PC-9 (cell line): ENCODE measurements at regions not wholly inside any gene's neighbourhood (a gene's known extent, or its start where the extent isn't known, plus 50 kb on each side); places are given as distances from the start of the nearest gene placed in this dataset.

Source experiments
- BruUV-seq: library from RNA; stranded (reverse); fragments of 400-500 nt; replicated peaks from 2 replicates; lab custom pipeline; 2021; lab: Mats Ljungman, UMichigan
- CTCF ChIA-PET: fragments of 300-600 bp; sonication (Branson Sonifier 250); formaldehyde crosslinking; loops from one replicate; lab custom pipeline; 2022; ENCODE audit warnings: antibody characterized with exemption; lab: Charles Lee
- POLR2A ChIA-PET: fragments of 300-600 bp; sonication (Branson Sonifier 250); formaldehyde crosslinking; loops from one replicate; lab custom pipeline; 2022; ENCODE audit warnings: antibody characterized with exemption; ENCODE audit not compliant: unreplicated experiment; lab: Charles Lee
- DNase-seq, 2 experiments: peaks; one replicate each; pipeline versions ENCODE4 v3.0.0 to v3.0.0-alpha.2; 2015 to 2022; ENCODE audit warnings: mixed read lengths in 1 of 2
- H2AFZ ChIP-seq: fragments of 200-600 bp; sonication (generic); 2 replicates; pipeline ENCODE4 v1.8.1; 2017; ENCODE audit warnings: antibody characterized with exemption
- H3F3A ChIP-seq: fragments of 200-600 bp; sonication (generic); 2 replicates; pipeline ENCODE4 v1.8.1; 2017; ENCODE audit warnings: antibody characterized with exemption, mild to moderate bottlenecking, low read depth; ENCODE audit not compliant: insufficient read depth
- H3K27ac ChIP-seq: fragments of 200-600 bp; sonication (generic); 2 replicates; pipeline ENCODE4 v1.6.1; 2016; ENCODE audit warnings: mixed run types
- H3K27me3 ChIP-seq: fragments of 200-600 bp; sonication (generic); 2 replicates; pipeline ENCODE4 v1.6.1; 2016; ENCODE audit warnings: low read depth, mixed run types; ENCODE audit not compliant: insufficient read depth
- H3K36me3 ChIP-seq: fragments of 200-600 bp; sonication (generic); 2 replicates; pipeline ENCODE4 v1.6.1; 2016; ENCODE audit warnings: low read depth, mixed run types
- H3K4me1 ChIP-seq: fragments of 200-600 bp; sonication (generic); replicated peaks from 2 replicates; pipeline ENCODE4 v1.6.1; 2016; ENCODE audit warnings: mixed run types; ENCODE audit not compliant: insufficient read depth
- H3K4me2 ChIP-seq: fragments of 200-600 bp; sonication (generic); 2 replicates; pipeline ENCODE4 v1.6.1; 2017; ENCODE audit warnings: mixed run types
- H3K4me3 ChIP-seq: fragments of 200-600 bp; sonication (generic); 2 replicates; pipeline ENCODE4 v1.6.1; 2016; ENCODE audit warnings: mixed run types
- H3K79me2 ChIP-seq: fragments of 200-600 bp; sonication (generic); 2 replicates; pipeline ENCODE4 v1.6.1; 2017; ENCODE audit warnings: low read depth, mixed run types
- H3K9me2 ChIP-seq: fragments of 200-600 bp; sonication (generic); 2 replicates; pipeline ENCODE4 v1.8.1; 2017; ENCODE audit warnings: mild to moderate bottlenecking; ENCODE audit not compliant: insufficient read depth
- H3K9me3 ChIP-seq: fragments of 200-600 bp; sonication (generic); 2 replicates; pipeline ENCODE4 v1.8.1; 2016; ENCODE audit warnings: low read depth; ENCODE audit not compliant: insufficient read depth
- H4K20me1 ChIP-seq: fragments of 200-600 bp; sonication (generic); 2 replicates; pipeline ENCODE4 v1.8.1; 2017; ENCODE audit not compliant: insufficient read depth
- CTCF ChIP-seq: fragments of 200-600 bp; sonication (generic); conservative IDR thresholded peaks from 2 replicates; pipeline ENCODE4 v1.6.1; 2017; ENCODE audit warnings: mixed run types, antibody characterized with exemption, mild to moderate bottlenecking, moderate library complexity
- EZH2 ChIP-seq: fragments of 200-600 bp; sonication (generic); IDR thresholded peaks from 2 replicates; pipeline ENCODE4 v1.8.0; 2017; ENCODE audit warnings: antibody characterized with exemption, low read depth
- intact Hi-C: fragments of 100-400 bp; cut with micrococcal nuclease; formaldehyde crosslinking; loops from one replicate; pipeline ENCODE4 v1.10.0; 2022; ENCODE audit not compliant: unreplicated experiment

- Histone ChIP-seq H2AFZ (no peak overlapping the region), H3F3A (no peaks in the 10 kb centered on the region), H3K27me3 (no peaks in the 10 kb centered on the region), H3K4me3 (no peak overlapping the region), H4K20me1 (no peaks in the 10 kb centered on the region), H3K27ac (no peak overlapping the region), H3K9me3 (peaks cover 5% of the 10 kb centered on the region; the same call in 1 of the 2 replicates), H3K9me2 (no peaks in the 10 kb centered on the region), H3K36me3 (no peaks in the 10 kb centered on the region), H3K79me2 (no peaks in the 10 kb centered on the region), H3K4me2 (no peak overlapping the region), H3K4me1 (no peaks in the 10 kb centered on the region)
- TF ChIP-seq EZH2 (no peak), CTCF (no peak)
- POLR2A ChIA-PET, result no interaction called here
- no peak for DNase-seq
- CTCF ChIA-PET, result no interaction called here
- BruUV-seq, result no TSS peak
- intact Hi-C loops, result no loop called here
Measured at GRCh38 chr11:101777476-101777875, 137.3 kb upstream of the CEP126 start.

- no peak overlapping the region for H3K4me2 ChIP-seq
- TF ChIP-seq CTCF (no peak), EZH2 (no peak)
- ChIA-PET CTCF (no interaction called here), POLR2A (no interaction called here)
- no peak for DNase-seq
- H3K9me3 ChIP-seq, result peaks cover 5% of the 10 kb centered on the region; the same call in 1 of the 2 replicates
- H3K36me3 ChIP-seq, result no peaks in the 10 kb centered on the region
- H3K27me3 ChIP-seq, result no peaks in the 10 kb centered on the region
- H3K9me2 ChIP-seq, result no peaks in the 10 kb centered on the region
- H3K79me2 ChIP-seq, result no peaks in the 10 kb centered on the region
- H3F3A ChIP-seq, result no peaks in the 10 kb centered on the region
- H3K4me3 ChIP-seq, result no peak overlapping the region
- no peak overlapping the region for H3K27ac ChIP-seq
- no peaks in the 10 kb centered on the region for H3K4me1 ChIP-seq
- BruUV-seq, result no TSS peak
- intact Hi-C loops, result no loop called here
- no peaks in the 10 kb centered on the region for H4K20me1 ChIP-seq
- 0 out of 2 replicates have a peak overlapping the region, but pooled peaks have one; percentile 35 for H2AFZ ChIP-seq
Measured at GRCh38 chr11:101775033-101775432, 139.8 kb upstream of the CEP126 start.

GRCh38 chr11:101770648-101771047 is 144.2 kb upstream of the CEP126 start:
- Histone ChIP-seq H3K9me2 (no peaks in the 10 kb centered on the region), H2AFZ (no peak overlapping the region), H3K4me2 (no peak overlapping the region), H3F3A (no peaks in the 10 kb centered on the region), H4K20me1 (no peaks in the 10 kb centered on the region), H3K4me1 (no peaks in the 10 kb centered on the region), H3K79me2 (no peaks in the 10 kb centered on the region), H3K36me3 (no peaks in the 10 kb centered on the region), H3K9me3 (0 out of 2 replicates have a peak, but pooled peaks cover 10% of the 10 kb centered on the region), H3K4me3 (no peak overlapping the region), H3K27me3 (no peaks in the 10 kb centered on the region), H3K27ac (no peak overlapping the region)
- no TSS peak for BruUV-seq
- no peak for DNase-seq
- CTCF ChIA-PET, result no interaction called here
- intact Hi-C loops, result no loop called here
- no peak for TF ChIP-seq CTCF
- TF ChIP-seq EZH2, result no peak
- POLR2A ChIA-PET, result no interaction called here
